Cardiac muscle cell (in vitro differentiated cells and primary cell): ENCODE measurements at regions not wholly inside any gene's neighbourhood (a gene's known extent, or its start where the extent isn't known, plus 50 kb on each side); places are given as distances from the start of the nearest gene placed in this dataset.
A peak's percentile ranks its signal among the peaks of the same experiment; 100 is the strongest.

Source experiments
- DNase-seq, 2 donors: peaks; one replicate each; pipeline versions ENCODE4 v3.0.0 to v3.0.0-alpha.2; 2010 to 2017; ENCODE audit warnings: low read depth in 1 of 2, low spot score in 1 of 2
- H3K27ac ChIP-seq: fragments of 200-600 bp; sonication (generic); 2 replicates; pipeline ENCODE4 v1.5.1; 2016
- H3K27me3 ChIP-seq: fragments of 200-600 bp; sonication (generic); 2 replicates; pipeline ENCODE4 v1.6.0; 2016; ENCODE audit warnings: control low read depth
- H3K36me3 ChIP-seq: fragments of 200-600 bp; sonication (generic); 2 replicates; pipeline ENCODE4 v1.5.1; 2016; ENCODE audit warnings: control low read depth
- H3K4me1 ChIP-seq: fragments of 200-600 bp; sonication (generic); 2 replicates; pipeline ENCODE4 v1.8.1; 2017; ENCODE audit warnings: low read depth, mild to moderate bottlenecking, mixed run types
- H3K4me3 ChIP-seq: fragments of 200-600 bp; sonication (generic); 2 replicates; pipeline ENCODE4 v1.5.1; 2016; ENCODE audit warnings: mild to moderate bottlenecking
- H3K9me3 ChIP-seq: fragments of 200-600 bp; sonication (generic); 2 replicates; pipeline ENCODE4 v1.5.1; 2017; ENCODE audit warnings: low read depth, mild to moderate bottlenecking, control low read depth
- CTCF ChIP-seq: IDR thresholded peaks from 2 replicates; pipeline ENCODE4 v1.5.1; 2012; ENCODE audit warnings: low read depth, mild to moderate bottlenecking, low read length

GRCh38 chr11:25910086-25910485, 421.8 kb upstream of the ANO3 start:
- no peaks in the 10 kb centered on the region for H3K9me3 ChIP-seq
- H3K4me3 ChIP-seq = no peak overlapping the region
- H3K27ac ChIP-seq = no peak overlapping the region
- no peak for DNase-seq
- no peaks in the 10 kb centered on the region for H3K36me3 ChIP-seq
- no peak for TF ChIP-seq CTCF
- H3K27me3 ChIP-seq = no peaks in the 10 kb centered on the region
- H3K4me1 ChIP-seq = no peaks in the 10 kb centered on the region

- Histone ChIP-seq H3K27ac (no peak overlapping the region), H3K9me3 (no peaks in the 10 kb centered on the region), H3K4me1 (no peaks in the 10 kb centered on the region), H3K36me3 (no peaks in the 10 kb centered on the region), H3K4me3 (no peak overlapping the region), H3K27me3 (no peaks in the 10 kb centered on the region)
- DNase-seq = no peak
- TF ChIP-seq CTCF = no peak
These were observed 411.6 kb upstream of the ANO3 start for GRCh38 chr11:25920356-25920755.

- Histone ChIP-seq H3K27ac (no peak overlapping the region), H3K27me3 (no peaks in the 10 kb centered on the region), H3K4me1 (no peaks in the 10 kb centered on the region), H3K4me3 (no peak overlapping the region), H3K36me3 (no peaks in the 10 kb centered on the region), H3K9me3 (no peaks in the 10 kb centered on the region)
- no peak for TF ChIP-seq CTCF
- no peak for DNase-seq
These were observed 407.3 kb upstream of the ANO3 start for GRCh38 chr11:25924586-25924985.

GRCh38 chr11:25925359-25925758, 406.6 kb upstream of the ANO3 start:
- no peaks in the 10 kb centered on the region for H3K4me1 ChIP-seq
- no peak for TF ChIP-seq CTCF
- no peak overlapping the region for H3K4me3 ChIP-seq
- no peaks in the 10 kb centered on the region for H3K9me3 ChIP-seq
- H3K27me3 ChIP-seq = no peaks in the 10 kb centered on the region
- no peak for DNase-seq
- H3K36me3 ChIP-seq = no peaks in the 10 kb centered on the region
- no peak overlapping the region for H3K27ac ChIP-seq

- no peak for TF ChIP-seq CTCF
- Histone ChIP-seq H3K36me3 (no peaks in the 10 kb centered on the region), H3K27me3 (no peaks in the 10 kb centered on the region), H3K4me3 (no peak overlapping the region), H3K27ac (no peak overlapping the region), H3K9me3 (no peaks in the 10 kb centered on the region), H3K4me1 (no peaks in the 10 kb centered on the region)
- DNase-seq = peak in 1 of 2 donors; percentile 4
These were observed 404.4 kb upstream of the ANO3 start for GRCh38 chr11:25927411-25927953.

GRCh38 chr11:25928076-25928475, 403.9 kb upstream of the ANO3 start:
- no peak for TF ChIP-seq CTCF
- H3K9me3 ChIP-seq = no peaks in the 10 kb centered on the region
- H3K36me3 ChIP-seq = no peaks in the 10 kb centered on the region
- no peak for DNase-seq
- no peak overlapping the region for H3K4me3 ChIP-seq
- no peaks in the 10 kb centered on the region for H3K4me1 ChIP-seq
- H3K27ac ChIP-seq = no peak overlapping the region
- no peaks in the 10 kb centered on the region for H3K27me3 ChIP-seq
